HG03469 (cell line): ENCODE measurements at regions not wholly inside any gene's neighbourhood (a gene's known extent, or its start where the extent isn't known, plus 50 kb on each side); places are given as distances from the start of the nearest gene placed in this dataset.
"Not testable (repeated sequence)": the region's sequence is repeated elsewhere in the genome, so short reads cannot be mapped to it uniquely, and the experiment has no call there.

Experiments
- ATAC-seq: cut with Tn5 transposase; IDR thresholded peaks from one replicate; pipeline ENCODE4 v1.9.1; 2021; ENCODE audit warnings: mild to moderate bottlenecking, moderate library complexity, moderate number of reproducible peaks; ENCODE audit not compliant: unreplicated experiment

DNA sequence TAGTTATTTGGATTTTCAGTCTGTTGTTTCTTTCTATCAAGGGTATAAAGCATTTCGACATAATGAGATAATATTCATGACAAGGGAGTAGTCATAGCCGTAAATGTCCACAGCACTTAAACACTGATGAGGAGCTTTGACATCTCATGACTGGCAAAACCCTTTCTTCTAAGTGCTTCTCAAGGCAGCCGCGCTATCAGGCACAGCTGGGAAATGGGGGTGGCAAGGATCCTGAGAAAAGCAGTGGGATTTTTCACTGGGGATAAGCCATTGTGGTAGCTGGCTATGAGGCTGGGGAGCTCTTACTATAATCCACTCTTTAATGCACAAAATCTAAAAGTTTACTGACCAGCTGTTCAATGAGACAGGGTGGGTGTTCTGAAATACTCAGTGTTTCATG is 493.2 kb upstream of the KLF6 start:
- ATAC-seq: no peak

DNA sequence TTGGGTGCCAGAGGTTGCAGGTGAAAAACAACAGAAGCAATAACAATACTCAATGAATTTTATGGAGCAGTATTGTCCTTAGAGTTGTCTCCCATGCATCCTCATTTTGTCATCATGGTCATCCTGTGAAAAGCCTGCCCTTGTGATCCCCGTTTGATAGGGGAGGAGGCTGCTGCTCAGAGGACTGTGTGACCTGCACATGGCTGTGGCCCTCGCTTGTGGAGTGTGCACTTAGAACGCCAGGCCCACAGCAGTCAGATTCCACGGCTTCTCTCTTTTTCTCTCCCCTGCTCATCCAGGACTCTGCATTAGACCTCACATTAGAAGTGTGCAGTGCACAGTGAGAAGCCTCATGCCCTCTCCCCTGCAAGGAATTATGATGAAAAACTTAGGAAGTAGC is 491.1 kb upstream of the KLF6 start:
- no peak for ATAC-seq

DNA sequence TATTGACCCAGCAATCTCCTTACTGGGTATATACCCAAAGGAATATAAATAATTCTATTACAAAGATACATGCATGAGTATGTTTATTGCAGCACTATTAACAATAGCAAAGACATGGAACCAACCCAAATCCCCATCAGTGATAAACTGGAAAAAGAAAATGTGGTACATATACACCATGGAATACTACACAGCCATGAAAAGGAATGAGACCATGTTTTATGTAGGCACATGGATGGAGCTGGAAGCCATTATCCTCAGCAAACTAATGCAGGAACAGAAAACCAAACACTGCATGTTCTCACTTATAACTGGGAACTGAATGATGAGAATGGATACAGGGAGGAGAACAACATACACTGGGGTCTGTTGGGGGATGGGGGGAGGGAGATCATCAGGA is 489.7 kb upstream of the KLF6 start:
- not testable (repeated sequence) for ATAC-seq

DNA sequence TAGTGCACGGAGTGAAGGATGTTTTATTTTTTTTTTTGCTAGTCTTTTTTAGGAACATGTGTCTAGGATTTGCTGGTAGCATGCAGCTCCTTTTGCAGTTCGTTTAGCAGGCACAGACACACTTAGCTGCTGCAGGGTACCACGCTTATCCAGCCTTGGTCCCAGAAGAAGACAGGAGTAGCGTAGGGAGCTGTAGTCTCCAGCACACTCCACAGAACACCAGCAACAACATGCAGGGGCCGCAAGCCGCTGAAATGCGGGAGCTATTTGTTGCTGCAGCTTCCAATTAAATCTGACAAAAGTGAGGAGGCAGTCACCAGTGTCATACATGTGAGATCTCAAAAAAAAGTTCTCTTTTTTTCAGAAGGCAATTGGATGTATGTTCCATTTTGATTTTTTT is 486.2 kb upstream of the KLF6 start:
- ATAC-seq: no peak

DNA sequence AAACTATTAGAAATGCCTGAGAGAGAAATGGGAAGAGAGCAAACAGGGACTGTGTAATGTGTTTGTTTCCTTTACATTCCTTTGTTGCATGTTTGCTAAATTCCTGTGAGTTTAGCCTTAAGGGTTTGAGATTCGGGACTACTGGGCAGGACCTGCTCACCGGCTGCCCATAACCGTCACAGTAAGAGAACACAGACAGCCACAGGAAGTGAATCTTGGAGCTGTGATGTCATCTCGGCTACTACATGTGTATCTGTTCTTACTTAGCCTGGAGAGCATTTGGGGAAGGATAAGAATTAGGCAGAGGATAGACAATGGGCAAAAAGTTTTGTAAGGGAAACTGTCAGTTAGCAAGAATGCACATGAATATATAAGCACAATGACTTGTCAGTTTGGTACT is 485.1 kb upstream of the KLF6 start:
- no peak for ATAC-seq

- not testable (repeated sequence) for ATAC-seq
These were observed 483.5 kb upstream of the KLF6 start for GRCh38 chr10:4268490-4268889.

GRCh38 chr10:4267086-4267773 is 482.2 kb upstream of the KLF6 start:
- ATAC-seq: no peak

GRCh38 chr10:4266416-4267085 is 481.5 kb upstream of the KLF6 start:
- no peak for ATAC-seq

DNA sequence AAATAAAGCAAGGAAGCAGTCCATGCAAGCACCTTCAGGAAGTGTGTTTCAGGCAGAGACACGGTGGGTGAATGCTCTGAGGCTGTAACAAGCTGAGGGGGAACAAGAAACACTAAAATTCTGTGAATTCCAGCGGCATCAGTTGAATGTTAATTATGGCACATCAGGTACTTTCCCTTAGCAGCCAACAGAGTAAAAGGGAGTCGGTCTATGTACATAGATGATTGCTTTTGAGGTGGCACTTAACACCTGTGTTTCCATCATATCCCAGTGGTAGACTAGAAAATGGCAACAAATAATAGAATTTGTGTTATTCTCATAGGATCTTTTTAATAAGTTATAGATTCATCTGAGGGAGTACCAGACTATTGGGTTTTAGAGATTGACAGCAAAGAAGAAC is 481.0 kb upstream of the KLF6 start:
- ATAC-seq: no peak

DNA sequence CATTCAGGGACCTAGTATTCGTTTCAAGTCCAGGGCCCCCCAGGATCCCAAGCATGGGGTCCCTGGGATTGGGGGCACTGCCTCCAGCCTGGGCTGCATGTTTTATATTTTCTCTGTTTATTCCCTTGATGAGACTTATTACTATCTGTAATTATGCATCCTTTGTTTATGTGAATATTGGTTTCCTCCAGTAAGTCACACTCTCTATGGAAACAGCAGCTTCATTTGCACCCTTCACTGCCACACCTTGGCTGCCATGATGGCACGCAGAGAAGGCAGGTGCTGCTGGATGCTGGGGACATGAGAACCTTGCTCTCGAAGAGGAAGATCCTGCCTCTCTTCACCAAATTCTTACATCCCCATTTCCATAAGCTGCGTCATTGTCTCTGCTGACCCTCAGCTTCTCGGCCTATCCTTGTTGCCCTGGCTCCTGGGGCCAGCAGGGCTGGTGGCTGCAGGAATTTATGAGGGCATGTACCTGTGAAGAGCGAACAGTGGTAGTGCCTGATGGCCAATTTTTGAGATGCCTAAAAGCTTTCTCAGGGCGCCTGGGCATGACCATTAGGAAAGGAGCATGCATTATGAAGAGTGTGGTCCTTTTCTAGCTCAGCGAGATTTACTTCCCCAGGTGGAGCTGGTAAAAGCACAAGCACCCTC is 479.3 kb upstream of the KLF6 start:
- ATAC-seq: no peak

GRCh38 chr10:4263601-4263921 is 478.6 kb upstream of the KLF6 start:
- no peak for ATAC-seq

- no peak for ATAC-seq
These were observed 478.0 kb upstream of the KLF6 start for GRCh38 chr10:4262870-4263600.

- no peak for ATAC-seq
These were observed 477.4 kb upstream of the KLF6 start for GRCh38 chr10:4262449-4262848.

- no peak for ATAC-seq
These were observed 475.6 kb upstream of the KLF6 start for GRCh38 chr10:4260483-4261124.

DNA sequence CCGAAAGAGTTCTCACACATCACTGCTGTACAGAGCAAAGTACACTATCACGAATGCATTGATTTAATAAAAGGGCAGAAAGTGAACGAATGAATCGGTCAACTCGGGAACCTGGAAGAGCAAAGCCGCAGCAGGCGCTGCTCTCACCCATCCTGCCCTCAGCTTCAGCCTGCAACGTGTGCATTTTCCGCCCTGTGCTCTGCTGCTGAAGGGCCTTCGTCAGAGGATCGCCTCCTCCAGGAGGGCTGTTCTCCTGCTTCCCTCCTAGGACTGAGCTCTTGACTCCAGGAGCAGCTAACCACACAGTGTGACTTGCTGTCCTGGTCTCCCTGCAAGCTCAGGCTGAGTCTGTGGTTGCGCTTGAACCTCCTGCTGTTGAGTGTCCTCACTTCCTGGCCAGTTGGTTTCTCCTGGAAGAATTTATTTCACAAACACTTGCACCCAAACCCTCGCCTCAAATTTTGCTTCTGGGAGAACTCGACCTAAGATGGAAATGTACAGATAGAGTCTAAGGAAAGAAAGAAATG is 473.0 kb upstream of the KLF6 start:
- no peak for ATAC-seq

- no peak for ATAC-seq
These were observed 472.0 kb upstream of the KLF6 start for GRCh38 chr10:4256971-4257370.

DNA sequence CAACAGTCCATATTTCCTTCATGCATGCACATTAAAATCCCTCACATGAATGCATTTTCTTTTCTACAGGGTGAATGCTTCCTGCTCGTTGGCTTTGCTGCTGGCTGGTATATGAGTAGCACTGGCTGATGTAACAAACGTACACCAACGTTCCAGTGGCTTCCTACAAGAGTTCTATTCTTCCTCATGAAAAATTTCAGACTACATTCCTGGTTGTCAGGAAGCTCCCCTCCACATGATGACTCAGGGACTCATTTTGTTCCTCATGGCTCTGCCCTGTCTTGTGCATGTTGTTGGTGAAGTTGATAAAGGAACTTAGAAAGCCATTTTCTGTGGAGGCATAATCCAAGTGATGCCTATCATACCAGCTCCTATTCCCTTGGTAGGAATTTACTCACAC is 470.7 kb upstream of the KLF6 start:
- no peak for ATAC-seq

GRCh38 chr10:4254101-4254994 is 469.3 kb upstream of the KLF6 start:
- ATAC-seq: no peak

- ATAC-seq: no peak
These were observed 467.7 kb upstream of the KLF6 start for GRCh38 chr10:4252701-4253100.

- ATAC-seq: no peak
These were observed 465.5 kb upstream of the KLF6 start for GRCh38 chr10:4250587-4250887.
